ENCODE measurements at regions not wholly inside any gene's neighbourhood (a gene's known extent, or its start where the extent isn't known, plus 50 kb on each side); places are given as distances from the start of the nearest gene placed in this dataset.

DNA sequence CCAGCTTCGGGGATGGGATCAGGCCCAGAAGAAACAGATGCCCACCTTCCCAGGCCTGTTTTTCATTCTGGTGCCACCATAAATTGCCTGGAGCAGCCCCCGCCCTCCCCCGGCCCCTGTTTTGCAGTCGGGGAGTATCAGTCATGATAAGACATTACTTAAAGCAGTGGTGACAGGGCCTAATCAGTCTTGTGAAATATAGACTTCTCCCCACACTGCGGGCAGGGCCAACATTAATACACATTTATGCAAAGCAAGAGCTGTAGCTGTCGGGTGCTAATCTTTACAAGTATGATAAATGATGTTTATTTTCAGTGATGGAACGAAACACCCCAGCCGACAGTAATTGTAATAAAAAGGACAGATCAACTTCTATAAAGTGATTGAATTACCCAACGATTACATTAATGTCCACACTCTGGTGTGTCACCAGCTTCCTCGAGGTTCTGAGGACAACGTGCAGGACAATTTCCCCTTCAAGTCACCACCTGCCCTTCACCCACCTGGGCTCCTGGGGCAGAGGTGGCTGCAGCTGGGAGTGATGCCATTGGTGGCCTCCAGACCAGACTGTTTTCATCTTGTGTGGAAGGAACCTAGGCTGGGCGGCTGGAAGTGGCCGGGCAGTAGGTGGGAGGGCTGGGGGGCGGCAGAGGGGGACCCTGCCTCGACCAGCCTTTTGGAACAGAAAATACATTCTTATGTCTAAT is 226.0 kb downstream of the TFCP2L1 start:
- no peak overlapping the region for H3K4me2 ChIP-seq (ENCODE audit: low read length)
- H3K4me1 ChIP-seq (ENCODE audit: insufficient read depth, low read length) = no peaks in the 10 kb centered on the region
- no peak overlapping the region for H3K9ac ChIP-seq (ENCODE audit: low read length)
- H3K9me3 Mint-ChIP-seq (ENCODE audit: unreplicated experiment) = peaks cover 4% of the 10 kb centered on the region
- H3K4me3 Mint-ChIP-seq (ENCODE audit: unreplicated experiment) = no peak overlapping the region
- no peak overlapping the region for H3K4me3 ChIP-seq (ENCODE audit: insufficient read depth, low read depth, low read length)
- no peak overlapping the region for H2AFZ ChIP-seq (ENCODE audit: low read depth, low read length)
- H3K36me3 ChIP-seq (ENCODE audit: insufficient read depth, low read length) = no peaks in the 10 kb centered on the region
- FAIRE-seq (no peak), DNase-seq (ENCODE audit: low read depth) (no peak)
- peaks cover 66% of the 10 kb centered on the region for H3K27me3 Mint-ChIP-seq (ENCODE audit: low read depth, unreplicated experiment)
- H3K9me3 ChIP-seq (ENCODE audit: insufficient read depth, low read depth, low read length) = no peaks in the 10 kb centered on the region
- H3K36me3 Mint-ChIP-seq (ENCODE audit: low read depth, unreplicated experiment) = no peaks in the 10 kb centered on the region
- peaks cover 13% of the 10 kb centered on the region for H3K27me3 ChIP-seq (ENCODE audit: insufficient read depth, low read length)
- H3K4me1 Mint-ChIP-seq (ENCODE audit: low read depth, unreplicated experiment) = peaks cover 2% of the 10 kb centered on the region
- no peaks in the 10 kb centered on the region for H3K79me2 ChIP-seq (ENCODE audit: insufficient read depth, low read length)
- no peak for TF ChIP-seq EZH2 (IDR thresholded peaks at IDR 0.05; ENCODE audit: insufficient read depth, low read length)
- TF ChIP-seq, protein P1, sequence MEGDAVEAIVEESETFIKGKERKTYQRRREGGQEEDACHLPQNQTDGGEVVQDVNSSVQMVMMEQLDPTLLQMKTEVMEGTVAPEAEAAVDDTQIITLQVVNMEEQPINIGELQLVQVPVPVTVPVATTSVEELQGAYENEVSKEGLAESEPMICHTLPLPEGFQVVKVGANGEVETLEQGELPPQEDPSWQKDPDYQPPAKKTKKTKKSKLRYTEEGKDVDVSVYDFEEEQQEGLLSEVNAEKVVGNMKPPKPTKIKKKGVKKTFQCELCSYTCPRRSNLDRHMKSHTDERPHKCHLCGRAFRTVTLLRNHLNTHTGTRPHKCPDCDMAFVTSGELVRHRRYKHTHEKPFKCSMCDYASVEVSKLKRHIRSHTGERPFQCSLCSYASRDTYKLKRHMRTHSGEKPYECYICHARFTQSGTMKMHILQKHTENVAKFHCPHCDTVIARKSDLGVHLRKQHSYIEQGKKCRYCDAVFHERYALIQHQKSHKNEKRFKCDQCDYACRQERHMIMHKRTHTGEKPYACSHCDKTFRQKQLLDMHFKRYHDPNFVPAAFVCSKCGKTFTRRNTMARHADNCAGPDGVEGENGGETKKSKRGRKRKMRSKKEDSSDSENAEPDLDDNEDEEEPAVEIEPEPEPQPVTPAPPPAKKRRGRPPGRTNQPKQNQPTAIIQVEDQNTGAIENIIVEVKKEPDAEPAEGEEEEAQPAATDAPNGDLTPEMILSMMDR (IDR thresholded peaks at IDR 0.05; ENCODE audit: insufficient read depth, low read depth, low read length) = no peak
- no peak overlapping the region for H3K27ac Mint-ChIP-seq (ENCODE audit: unreplicated experiment)
- H4K20me1 ChIP-seq (ENCODE audit: insufficient read depth, low read length) = no peaks in the 10 kb centered on the region
- H3K27ac ChIP-seq (ENCODE audit: low read depth, low read length) = no peak overlapping the region

DNA sequence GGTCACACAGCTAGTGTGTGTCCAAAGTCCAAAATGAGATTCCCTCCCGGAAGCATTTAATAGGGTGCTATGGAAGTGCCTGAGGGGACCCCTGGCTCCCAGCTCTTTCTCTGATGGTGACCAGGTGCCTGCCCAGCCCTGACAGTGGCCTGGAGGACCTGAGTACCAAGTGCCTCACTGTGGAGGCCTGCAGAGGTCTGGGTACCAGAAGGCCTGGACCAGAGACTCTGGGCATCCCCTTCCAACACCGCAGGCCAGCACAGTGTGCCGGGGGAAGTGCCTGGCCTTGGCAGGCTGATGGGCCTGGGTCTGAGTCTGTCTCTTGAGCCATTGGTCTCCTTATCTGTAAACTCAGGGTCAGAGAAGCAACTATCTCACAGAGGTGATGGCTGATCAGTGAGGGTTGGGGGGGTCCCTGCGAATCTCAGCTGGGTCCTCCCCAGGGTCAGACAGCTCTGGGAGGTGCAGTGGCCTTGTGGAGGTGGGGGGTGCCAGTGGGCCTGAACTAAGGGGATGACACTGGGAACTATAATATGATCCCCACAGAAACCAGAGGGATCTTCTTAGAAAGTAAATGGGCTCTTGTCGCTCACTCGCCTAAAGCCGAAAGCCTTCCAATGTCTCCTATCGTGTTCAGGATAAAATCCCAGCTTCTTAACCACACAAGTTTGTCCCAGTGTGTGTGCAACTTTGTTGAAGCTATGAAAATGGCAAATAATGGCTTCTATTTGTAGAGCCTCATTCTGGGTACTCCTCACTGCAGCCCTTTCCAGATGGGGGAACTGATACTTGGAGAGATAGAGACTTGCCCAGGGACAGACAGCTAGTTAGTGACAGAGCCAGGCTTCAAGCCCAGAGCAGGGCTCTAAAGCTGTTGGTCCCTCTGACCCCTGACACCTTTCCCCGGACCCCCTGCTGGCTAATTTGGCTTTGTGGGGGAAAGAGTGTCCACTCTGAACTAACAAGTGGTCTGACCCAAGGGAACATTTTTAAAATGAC is 225.1 kb downstream of the TFCP2L1 start:
- Histone ChIP-seq H3K4me3 (ENCODE audit: insufficient read depth, low read depth, low read length) (no peak overlapping the region), H3K4me2 (ENCODE audit: low read length) (no peak overlapping the region), H2AFZ (ENCODE audit: low read depth, low read length) (no peak overlapping the region), H3K79me2 (ENCODE audit: insufficient read depth, low read length) (no peaks in the 10 kb centered on the region), H3K9ac (ENCODE audit: low read length) (no peak overlapping the region), H4K20me1 (ENCODE audit: insufficient read depth, low read length) (no peaks in the 10 kb centered on the region), H3K27ac (ENCODE audit: low read depth, low read length) (no peak overlapping the region), H3K4me1 (ENCODE audit: insufficient read depth, low read length) (no peaks in the 10 kb centered on the region), H3K27me3 (ENCODE audit: insufficient read depth, low read length) (peaks cover 19% of the 10 kb centered on the region), H3K36me3 (ENCODE audit: insufficient read depth, low read length) (no peaks in the 10 kb centered on the region), H3K9me3 (ENCODE audit: insufficient read depth, low read depth, low read length) (no peaks in the 10 kb centered on the region)
- no peak overlapping the region for H3K27ac Mint-ChIP-seq (ENCODE audit: unreplicated experiment)
- peaks cover 2% of the 10 kb centered on the region for H3K4me1 Mint-ChIP-seq (ENCODE audit: low read depth, unreplicated experiment)
- H3K9me3 Mint-ChIP-seq (ENCODE audit: unreplicated experiment) = no peaks in the 10 kb centered on the region
- TF ChIP-seq, protein P1 (IDR thresholded peaks at IDR 0.05; ENCODE audit: insufficient read depth, low read depth, low read length) = no peak
- no peak for TF ChIP-seq EZH2 (IDR thresholded peaks at IDR 0.05; ENCODE audit: insufficient read depth, low read length)
- FAIRE-seq = no peak
- no peak for DNase-seq (ENCODE audit: low read depth)
- peaks cover 71% of the 10 kb centered on the region for H3K27me3 Mint-ChIP-seq (ENCODE audit: low read depth, unreplicated experiment)
- H3K4me3 Mint-ChIP-seq (ENCODE audit: unreplicated experiment) = no peak overlapping the region
- no peaks in the 10 kb centered on the region for H3K36me3 Mint-ChIP-seq (ENCODE audit: low read depth, unreplicated experiment)
